Adrenal gland (tissue), 9 donors: ENCODE measurements at regions not wholly inside any gene's neighbourhood (a gene's known extent, or its start where the extent isn't known, plus 50 kb on each side); places are given as distances from the start of the nearest gene placed in this dataset.

Experiments used
- DNase-seq, 7 donors: peaks; one replicate each; pipeline ENCODE4 v3.0.0-alpha.2; 2019 to 2020
- H3K27ac ChIP-seq, 5 donors: fragments of 200-600 bp; sonication (generic) in 4 of 5; 1 replicate in 3 of 5; 2 replicates in 2 of 5; pipeline versions ENCODE4 v1.5.1 to v1.8.0; 2016 to 2020; ENCODE audit warnings: mild to moderate bottlenecking in 1 of 5
- H3K27me3 ChIP-seq: fragments of 200-600 bp; 2 replicates; pipeline ENCODE4 v1.8.0; 2021
- H3K36me3 ChIP-seq, 2 donors: fragments of 200-600 bp; replicated peaks in 1 of 2; 1 replicate in 1 of 2; 2 replicates in 1 of 2; pipeline versions ENCODE4 v1.5.1 to v1.8.0; 2018 to 2022
- H3K4me1 ChIP-seq, 2 donors: fragments of 200-600 bp; replicated peaks in 1 of 2; 1 replicate in 1 of 2; 2 replicates in 1 of 2; pipeline versions ENCODE4 v1.5.1 to v1.8.0; 2018 to 2021
- H3K4me3 ChIP-seq, 4 donors: fragments of 200-600 bp; sonication (generic) in 3 of 4; one replicate each; pipeline ENCODE4 v1.5.1; 2016 to 2018
- H3K9me3 ChIP-seq, 3 donors: fragments of 200-600 bp; sonication (generic) in 1 of 3; replicated peaks in 1 of 3; 1 replicate in 2 of 3; 2 replicates in 1 of 3; pipeline versions ENCODE4 v1.5.1 to v1.8.0; 2016 to 2021
- CTCF ChIP-seq, 6 experiments: fragments of 450-650 bp in 4 of 6; fragments of 200-600 bp in 2 of 6; sonication (generic) in 1 of 6; IDR thresholded peaks; 1 replicate in 5 of 6; 2 replicates in 1 of 6; pipeline versions ENCODE4 v1.5.1 to v1.8.0; 2016 to 2021; ENCODE audit warnings: antibody characterized with exemption in 6 of 6, mild to moderate bottlenecking in 2 of 6, moderate library complexity in 1 of 6
- POLR2A ChIP-seq, 2 donors: fragments of 450-650 bp; IDR thresholded peaks; one replicate each; pipeline ENCODE4 v1.6.1; 2017; ENCODE audit warnings: antibody characterized with exemption in 2 of 2, mild to moderate bottlenecking in 2 of 2, moderate library complexity in 1 of 2
- WGBS, 4 donors: extraction: QIAGEN DNeasy Blood & Tissue Kit in 2 of 4; methylation state at CpG; one replicate each; pipeline versions ENCODE4 v1.1.5 to v1.1.7; 2013 to 2017; 5-methylcytosine and 5-hydroxymethylcytosine counted together
- intact Hi-C, 2 donors: fragments of 100-400 bp; cut with DNase I; formaldehyde crosslinking; loops; one replicate each; pipeline versions ENCODE4 v1.14.1 to v1.15.0; 2022 to 2023
- donor health status: healthy with polysubstance abuse.
- donor health status: Bipolar disorder and iron deficiency.
- donor health status: DM: yes; HTN: yes; CAD: no.
- donor health status: DM: no; HTN: no; CAD: no.
- donor health status: DM: no; HTN: no; CAD: no.

GRCh38 chr18:66209656-66210055 is 394.2 kb downstream of the CDH19 start:
- Histone ChIP-seq H3K36me3 (no peaks in the 10 kb centered on the region), H3K4me1 (no peaks in the 10 kb centered on the region), H3K27ac (no peak overlapping the region), H3K27me3 (no peaks in the 10 kb centered on the region), H3K4me3 (no peak overlapping the region), H3K9me3 (no peaks in the 10 kb centered on the region)
- intact Hi-C loops, result no loop called here
- no peak for DNase-seq
- 71 to 78% (median 74%) methylated on average over 4 of the region's 4 CpGs for WGBS, 4 donors
- TF ChIP-seq CTCF (IDR thresholded peaks at IDR 0.05) (no peak), POLR2A (IDR thresholded peaks at IDR 0.05) (no peak)

GRCh38 chr18:66196805-66197204 is 407.1 kb downstream of the CDH19 start:
- no peaks in the 10 kb centered on the region for H3K27me3 ChIP-seq
- no peak overlapping the region for H3K4me3 ChIP-seq
- 0% methylated on average over 1 of the region's 1 CpG for WGBS, 4 donors
- TF ChIP-seq POLR2A (IDR thresholded peaks at IDR 0.05), result no peak
- no peak for TF ChIP-seq CTCF (IDR thresholded peaks at IDR 0.05)
- no peaks in the 10 kb centered on the region for H3K4me1 ChIP-seq
- intact Hi-C loops, result no loop called here
- no peaks in the 10 kb centered on the region for H3K36me3 ChIP-seq
- no peak for DNase-seq
- H3K27ac ChIP-seq, result no peak overlapping the region
- H3K9me3 ChIP-seq, result no peaks in the 10 kb centered on the region

- Histone ChIP-seq H3K27me3 (no peaks in the 10 kb centered on the region), H3K27ac (no peak overlapping the region), H3K36me3 (no peaks in the 10 kb centered on the region), H3K4me3 (no peak overlapping the region), H3K4me1 (no peaks in the 10 kb centered on the region), H3K9me3 (no peaks in the 10 kb centered on the region)
- DNase-seq, result no peak
- intact Hi-C loops, result no loop called here
- 66 to 79% (median 75%) methylated on average over 2 to 4 of the region's 4 CpGs for WGBS, 4 donors
- TF ChIP-seq CTCF (IDR thresholded peaks at IDR 0.05), result no peak
- no peak for TF ChIP-seq POLR2A (IDR thresholded peaks at IDR 0.05)
These were observed 410.0 kb downstream of the CDH19 start for GRCh38 chr18:66193938-66194337.

- H3K27ac ChIP-seq, result no peak overlapping the region
- 41 to 55% (median 47%) methylated on average over 3 of the region's 3 CpGs for WGBS, 4 donors
These were observed 410.5 kb downstream of the CDH19 start for GRCh38 chr18:66193394-66193793.

More at GRCh38 chr18:66193394-66193793, 410.5 kb downstream of the CDH19 start:
- no peaks in the 10 kb centered on the region for H3K9me3 ChIP-seq
- no peak for TF ChIP-seq POLR2A (IDR thresholded peaks at IDR 0.05)
- TF ChIP-seq CTCF (IDR thresholded peaks at IDR 0.05), result no peak
- intact Hi-C loops, result no loop called here
- no peak for DNase-seq
- no peaks in the 10 kb centered on the region for H3K4me1 ChIP-seq
- no peaks in the 10 kb centered on the region for H3K27me3 ChIP-seq
- H3K4me3 ChIP-seq, result no peak overlapping the region
- no peaks in the 10 kb centered on the region for H3K36me3 ChIP-seq
